Keratinocyte (primary cell): ENCODE measurements at regions not wholly inside any gene's neighbourhood (a gene's known extent, or its start where the extent isn't known, plus 50 kb on each side); places are given as distances from the start of the nearest gene placed in this dataset.

Source experiments
- DNase-seq: peaks from one replicate; pipeline ENCODE4 v3.0.0-alpha.2; 2011; ENCODE audit warnings: low read depth, missing footprints, low spot score
- FAIRE-seq: peaks from 2 replicates; lab custom pipeline; 2011; peaks lifted over from hg19 to GRCh38; lab: Jason Lieb, UNC
- H2AFZ ChIP-seq: 2 replicates; pipeline ENCODE4 v1.6.0; 2012; ENCODE audit warnings: low read length, control low read depth, inconsistent platforms; ENCODE audit not compliant: control insufficient read depth
- H3K27ac ChIP-seq: 2 replicates; pipeline ENCODE4 v1.5.1; 2011; ENCODE audit warnings: low read length; ENCODE audit not compliant: control insufficient read depth, insufficient read depth
- H3K27me3 ChIP-seq: 3 replicates; pipeline ENCODE4 v1.6.0; 2011; ENCODE audit warnings: low read length; ENCODE audit not compliant: control insufficient read depth, insufficient read depth; ENCODE audit errors: extremely low read depth
- H3K36me3 ChIP-seq, 2 experiments: 2 replicates in 1 of 2; 3 replicates in 1 of 2; pipeline ENCODE4 v1.5.1; 2011; ENCODE audit warnings: low read length in 2 of 2, mild to moderate bottlenecking in 1 of 2; ENCODE audit not compliant: control insufficient read depth in 2 of 2, insufficient read depth in 2 of 2; ENCODE audit errors: extremely low read depth in 1 of 2
- H3K4me1 ChIP-seq: 3 replicates; pipeline ENCODE4 v1.5.1; 2011; ENCODE audit warnings: low read length; ENCODE audit not compliant: control insufficient read depth, insufficient read depth; ENCODE audit errors: extremely low read depth
- H3K4me2 ChIP-seq: 3 replicates; pipeline ENCODE4 v1.6.0; 2011; ENCODE audit warnings: low read depth, low read length; ENCODE audit not compliant: control insufficient read depth, insufficient read depth; ENCODE audit errors: extremely low read depth
- H3K4me3 ChIP-seq, 3 experiments: fragments of 200-600 bp in 1 of 3; sonication (generic) in 1 of 3; 2 replicates in 2 of 3; 3 replicates in 1 of 3; pipeline ENCODE4 v1.5.1; 2011 to 2016; ENCODE audit warnings: low read length in 3 of 3, mild to moderate bottlenecking in 3 of 3, control low read depth in 2 of 3, inconsistent platforms in 1 of 3, low read depth in 1 of 3, mixed read lengths in 1 of 3, mixed run types in 1 of 3, moderate library complexity in 1 of 3; ENCODE audit not compliant: control insufficient read depth in 2 of 3, insufficient read depth in 2 of 3; ENCODE audit errors: extremely low read depth in 1 of 3
- H3K79me2 ChIP-seq: 2 replicates; pipeline ENCODE4 v1.6.0; 2012; ENCODE audit warnings: low read length; ENCODE audit not compliant: control insufficient read depth, insufficient read depth
- H3K9ac ChIP-seq: 3 replicates; pipeline ENCODE4 v1.6.0; 2011; ENCODE audit warnings: low read length; ENCODE audit not compliant: control insufficient read depth, insufficient read depth; ENCODE audit errors: extremely low read depth
- H3K9me1 ChIP-seq: 3 replicates; pipeline ENCODE4 v1.6.0; 2011; ENCODE audit warnings: low read length; ENCODE audit not compliant: control insufficient read depth, insufficient read depth; ENCODE audit errors: extremely low read depth
- H3K9me3 ChIP-seq: 2 replicates; pipeline ENCODE4 v1.5.1; 2012; ENCODE audit warnings: low read depth, low read length; ENCODE audit not compliant: control insufficient read depth
- H4K20me1 ChIP-seq: 3 replicates; pipeline ENCODE4 v1.6.0; 2011; ENCODE audit warnings: low read length; ENCODE audit not compliant: control insufficient read depth, insufficient read depth; ENCODE audit errors: extremely low read depth
- CTCF ChIP-seq, 3 experiments: IDR thresholded peaks in 1 of 3; conservative IDR thresholded peaks in 1 of 3; optimal IDR thresholded peaks in 1 of 3; 2 replicates in 2 of 3; 3 replicates in 1 of 3; pipeline versions ENCODE3 to v1.5.1; 2011; ENCODE audit warnings: low read length in 3 of 3, mild to moderate bottlenecking in 3 of 3, moderate library complexity in 2 of 3, control low read depth in 1 of 3, inconsistent platforms in 1 of 3; ENCODE audit not compliant: insufficient read depth in 2 of 3; ENCODE audit errors: extremely low read depth in 1 of 3
- EZH2 ChIP-seq: IDR thresholded peaks from one replicate; pipeline ENCODE4 v1.6.1; 2012; ENCODE audit warnings: inconsistent platforms, mild to moderate bottlenecking, low read length, moderate library complexity
- dilution Hi-C: fragments of 300-500 bp; cut with MboI; formaldehyde crosslinking; loops from one replicate; pipeline ENCODE4 v1.7.0; 2020; ENCODE audit warnings: low sequenced_read_pairs; ENCODE audit not compliant: extremely low pct_ligation_motif_present

- Histone ChIP-seq H3K4me2 (no peak overlapping the region), H3K27me3 (no peaks in the 10 kb centered on the region), H3K9me1 (no peaks in the 10 kb centered on the region), H4K20me1 (no peaks in the 10 kb centered on the region), H3K36me3 (no peaks in the 10 kb centered on the region), H3K4me3 (no peak overlapping the region), H3K9me3 (no peaks in the 10 kb centered on the region), H2AFZ (no peak overlapping the region), H3K79me2 (no peaks in the 10 kb centered on the region), H3K9ac (no peak overlapping the region), H3K27ac (no peak overlapping the region), H3K4me1 (no peaks in the 10 kb centered on the region)
- DNase-seq (no peak), FAIRE-seq (no peak)
- dilution Hi-C loops, result no loop called here
- TF ChIP-seq CTCF (optimal IDR thresholded peaks at IDR 0.05 in 1 of 3, IDR thresholded peaks at IDR 0.05 in 1 of 3, conservative IDR thresholded peaks at IDR 0.05 in 1 of 3; ENCODE audit: extremely low read depth in 1 of 3, insufficient read depth in 2 of 3, low read length in 3 of 3), result no peak
- no peak for TF ChIP-seq EZH2
Measured at GRCh38 chr6:19219931-19220330, 617.2 kb upstream of the ID4 start.

- TF ChIP-seq EZH2 (no peak), CTCF (optimal IDR thresholded peaks at IDR 0.05 in 1 of 3, IDR thresholded peaks at IDR 0.05 in 1 of 3, conservative IDR thresholded peaks at IDR 0.05 in 1 of 3; ENCODE audit: extremely low read depth in 1 of 3, insufficient read depth in 2 of 3, low read length in 3 of 3) (no peak)
- DNase-seq (no peak), FAIRE-seq (no peak)
Measured at GRCh38 chr6:19231878-19232561, 605.1 kb upstream of the ID4 start.

More at GRCh38 chr6:19231878-19232561, 605.1 kb upstream of the ID4 start:
- Histone ChIP-seq H3K4me2 (no peak overlapping the region), H3K79me2 (no peaks in the 10 kb centered on the region), H3K9ac (no peak overlapping the region), H3K27ac (no peak overlapping the region), H3K27me3 (no peaks in the 10 kb centered on the region), H3K4me3 (no peak overlapping the region), H2AFZ (no peak overlapping the region), H4K20me1 (no peaks in the 10 kb centered on the region), H3K36me3 (no peaks in the 10 kb centered on the region), H3K4me1 (no peaks in the 10 kb centered on the region), H3K9me1 (no peaks in the 10 kb centered on the region), H3K9me3 (no peaks in the 10 kb centered on the region)
- dilution Hi-C loops, result no loop called here
